Skeletal muscle cell (primary cell): ENCODE measurements at regions not wholly inside any gene's neighbourhood (a gene's known extent, or its start where the extent isn't known, plus 50 kb on each side); places are given as distances from the start of the nearest gene placed in this dataset.

Source experiments
- DNase-seq: peaks from one replicate; pipeline ENCODE4 v3.0.0-alpha.2; 2010; ENCODE audit warnings: low read depth
- H3K4me3 ChIP-seq: 2 replicates; pipeline ENCODE4 v1.5.1; 2011; ENCODE audit warnings: low read depth, mild to moderate bottlenecking, control low read depth, low read length, moderate library complexity

GRCh38 chr1:244962130-244962529 lies 97.8 kb upstream of the HNRNPU start:
- H3K4me3 ChIP-seq, result no peak overlapping the region
- DNase-seq, result no peak

- no peak for DNase-seq
Measured at GRCh38 chr1:244960904-244961303, 96.6 kb upstream of the HNRNPU start.

GRCh38 chr1:244958593-244958992 lies 94.2 kb upstream of the HNRNPU start:
- no peak overlapping the region for H3K4me3 ChIP-seq
- no peak for DNase-seq

More at GRCh38 chr1:244960904-244961303, 96.6 kb upstream of the HNRNPU start:
- H3K4me3 ChIP-seq, result no peak overlapping the region

- no peak overlapping the region for H3K4me3 ChIP-seq
- DNase-seq, result no peak
Measured at GRCh38 chr1:244957525-244957924, 93.2 kb upstream of the HNRNPU start.

- DNase-seq, result no peak
- H3K4me3 ChIP-seq, result no peak overlapping the region
Measured at GRCh38 chr1:244957122-244957521, 92.8 kb upstream of the HNRNPU start.

GRCh38 chr1:244955661-244956060 lies 91.3 kb upstream of the HNRNPU start:
- H3K4me3 ChIP-seq, result no peak overlapping the region
- DNase-seq, result no peak

GRCh38 chr1:244954359-244954758 lies 90.0 kb upstream of the HNRNPU start:
- H3K4me3 ChIP-seq, result no peak overlapping the region
- no peak for DNase-seq

GRCh38 chr1:244953901-244954300 lies 89.6 kb upstream of the HNRNPU start:
- no peak overlapping the region for H3K4me3 ChIP-seq
- DNase-seq, result no peak

- H3K4me3 ChIP-seq, result no peak overlapping the region
Measured at GRCh38 chr1:244952940-244953339, 88.6 kb upstream of the HNRNPU start.

GRCh38 chr1:244952280-244952933 lies 88.1 kb upstream of the HNRNPU start:
- DNase-seq, result no peak

More at GRCh38 chr1:244952940-244953339, 88.6 kb upstream of the HNRNPU start:
- DNase-seq, result no peak

GRCh38 chr1:244948416-244948815 lies 84.1 kb upstream of the HNRNPU start:
- no peak for DNase-seq
- H3K4me3 ChIP-seq, result no peak overlapping the region

More at GRCh38 chr1:244952280-244952933, 88.1 kb upstream of the HNRNPU start:
- H3K4me3 ChIP-seq, result no peak overlapping the region

- no peak overlapping the region for H3K4me3 ChIP-seq
- DNase-seq, result no peak
Measured at GRCh38 chr1:244945109-244945671, 80.8 kb upstream of the HNRNPU start.

- no peak for DNase-seq
- H3K4me3 ChIP-seq, result no peak overlapping the region
Measured at GRCh38 chr1:244941121-244941520, 76.8 kb upstream of the HNRNPU start.

GRCh38 chr1:244937099-244937498 lies 72.8 kb upstream of the HNRNPU start:
- no peak overlapping the region for H3K4me3 ChIP-seq
- no peak for DNase-seq

GRCh38 chr1:244920911-244921761 lies 56.8 kb upstream of the HNRNPU start:
- no peak for DNase-seq
- H3K4me3 ChIP-seq, result no peak overlapping the region

GRCh38 chr1:244919320-244920282 lies 55.3 kb upstream of the HNRNPU start:
- no peak for DNase-seq
- H3K4me3 ChIP-seq, result peak overlapping the region; percentile 58

- no peak for DNase-seq
- peak overlapping the region; percentile 58 for H3K4me3 ChIP-seq
Measured at GRCh38 chr1:244918421-244919319, 54.3 kb upstream of the HNRNPU start.

- H3K4me3 ChIP-seq, result no peak overlapping the region
- no peak for DNase-seq
Measured at GRCh38 chr1:244917073-244917670, 52.8 kb upstream of the HNRNPU start.
